ENCODE measurements at regions not wholly inside any gene's neighbourhood (a gene's known extent, or its start where the extent isn't known, plus 50 kb on each side); places are given as distances from the start of the nearest gene placed in this dataset.
"Not testable (repeated sequence)": the region's sequence is repeated elsewhere in the genome, so short reads cannot be mapped to it uniquely, and the experiment has no call there.

DNA sequence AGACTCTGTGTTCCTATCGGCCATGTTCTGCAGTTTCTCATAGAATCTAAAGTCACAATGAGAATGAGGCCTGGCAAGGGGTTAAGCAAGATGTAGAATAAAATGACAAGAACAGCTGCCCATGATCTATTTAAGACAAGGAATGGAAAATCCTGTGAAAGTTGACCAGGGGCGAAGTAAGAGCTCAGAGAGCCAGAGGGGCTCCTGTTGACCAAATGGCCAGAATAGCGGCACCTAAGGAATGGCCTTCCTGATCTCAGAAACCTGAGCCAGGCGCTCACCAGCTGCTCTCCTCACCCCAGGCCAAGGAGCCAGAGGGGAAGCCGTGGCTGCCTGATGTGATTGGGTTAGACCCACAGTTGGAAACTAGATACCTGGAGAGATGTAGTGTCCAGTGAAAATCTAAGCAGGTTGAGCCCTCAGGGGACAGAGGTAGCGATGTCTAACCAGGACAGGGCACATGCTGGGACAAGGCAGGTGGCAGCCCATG is 106.1 kb upstream of the NDN start:
- Histone ChIP-seq H3K4me3 (replicated peaks in 1 of 4; ENCODE audit: control extremely low read depth in 1 of 4, insufficient read depth in 1 of 4, low read depth in 3 of 4, low read length in 4 of 4) (no peak overlapping the region), H3K4me1 (ENCODE audit: control insufficient read depth, extremely low read depth, insufficient read depth, low read length) (no peaks in the 10 kb centered on the region), H3K4me2 (ENCODE audit: extremely low read depth, insufficient read depth, low read length) (no peak overlapping the region), H2AFZ (ENCODE audit: low read length) (no peak overlapping the region), H3K9me3 (ENCODE audit: control insufficient read depth, insufficient read depth, low read depth, low read length) (no peaks in the 10 kb centered on the region), H3K9ac (ENCODE audit: insufficient read depth, low read length) (no peak overlapping the region), H4K20me1 (ENCODE audit: control insufficient read depth, extremely low read depth, insufficient read depth, low read length) (no peaks in the 10 kb centered on the region), H3K27me3 (ENCODE audit: control insufficient read depth, insufficient read depth, low read length) (no peaks in the 10 kb centered on the region), H3K27ac (ENCODE audit: insufficient read depth, low read length) (no peak overlapping the region), H3K36me3 (ENCODE audit: control insufficient read depth, insufficient read depth, low read length) (no peaks in the 10 kb centered on the region), H3K79me2 (ENCODE audit: control insufficient read depth, insufficient read depth, low read length) (no peaks in the 10 kb centered on the region)
- no peak for DNase-seq (ENCODE audit: low read depth in 2 of 2)
- TF ChIP-seq, protein P1, sequence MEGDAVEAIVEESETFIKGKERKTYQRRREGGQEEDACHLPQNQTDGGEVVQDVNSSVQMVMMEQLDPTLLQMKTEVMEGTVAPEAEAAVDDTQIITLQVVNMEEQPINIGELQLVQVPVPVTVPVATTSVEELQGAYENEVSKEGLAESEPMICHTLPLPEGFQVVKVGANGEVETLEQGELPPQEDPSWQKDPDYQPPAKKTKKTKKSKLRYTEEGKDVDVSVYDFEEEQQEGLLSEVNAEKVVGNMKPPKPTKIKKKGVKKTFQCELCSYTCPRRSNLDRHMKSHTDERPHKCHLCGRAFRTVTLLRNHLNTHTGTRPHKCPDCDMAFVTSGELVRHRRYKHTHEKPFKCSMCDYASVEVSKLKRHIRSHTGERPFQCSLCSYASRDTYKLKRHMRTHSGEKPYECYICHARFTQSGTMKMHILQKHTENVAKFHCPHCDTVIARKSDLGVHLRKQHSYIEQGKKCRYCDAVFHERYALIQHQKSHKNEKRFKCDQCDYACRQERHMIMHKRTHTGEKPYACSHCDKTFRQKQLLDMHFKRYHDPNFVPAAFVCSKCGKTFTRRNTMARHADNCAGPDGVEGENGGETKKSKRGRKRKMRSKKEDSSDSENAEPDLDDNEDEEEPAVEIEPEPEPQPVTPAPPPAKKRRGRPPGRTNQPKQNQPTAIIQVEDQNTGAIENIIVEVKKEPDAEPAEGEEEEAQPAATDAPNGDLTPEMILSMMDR (conservative IDR thresholded peaks at IDR 0.05 in 1 of 2, IDR thresholded peaks at IDR 0.05 in 1 of 2; ENCODE audit: low read depth in 1 of 2, low read length in 2 of 2): no peak
- no peak for TF ChIP-seq EZH2 (IDR thresholded peaks at IDR 0.05; ENCODE audit: low read length, missing control alignments)

DNA sequence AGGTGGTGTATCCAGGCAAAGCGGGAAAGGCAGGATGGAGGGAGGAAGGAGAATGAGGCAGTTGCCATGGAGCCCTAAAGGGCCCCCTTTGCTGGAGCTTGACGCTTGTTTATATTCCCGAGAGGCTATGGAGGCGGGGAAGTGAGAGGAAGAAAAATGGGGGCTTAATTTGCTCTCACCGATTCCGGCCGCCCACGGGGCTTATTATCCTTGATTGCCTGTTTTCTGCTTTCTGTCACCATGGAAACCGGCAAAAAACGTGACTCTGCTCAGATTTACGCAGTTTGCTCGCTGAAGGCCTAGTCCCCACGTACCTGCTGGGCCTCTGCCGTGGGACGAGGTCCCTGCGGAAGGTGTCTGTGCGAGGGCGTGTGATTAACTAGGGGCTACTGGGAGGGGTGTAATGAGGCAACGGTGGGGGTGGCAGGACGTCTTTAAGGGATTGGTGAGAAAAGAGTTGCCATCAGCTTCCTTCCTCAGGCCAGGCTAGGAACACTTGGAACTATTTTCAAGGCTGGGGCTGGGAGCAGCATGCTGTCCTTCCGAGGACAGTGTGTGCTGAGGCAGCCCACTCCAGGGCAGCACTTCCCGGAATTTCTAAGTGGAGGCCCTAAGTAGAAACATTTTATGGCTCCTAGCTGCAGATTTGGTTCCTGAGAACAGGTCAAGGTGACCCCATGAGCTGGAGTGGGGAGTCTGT is 110.8 kb upstream of the NDN start:
- no peak overlapping the region for H3K4me2 ChIP-seq (ENCODE audit: extremely low read depth, insufficient read depth, low read length)
- H3K4me1 ChIP-seq (ENCODE audit: control insufficient read depth, extremely low read depth, insufficient read depth, low read length): no peaks in the 10 kb centered on the region
- no peaks in the 10 kb centered on the region for H4K20me1 ChIP-seq (ENCODE audit: control insufficient read depth, extremely low read depth, insufficient read depth, low read length)

GRCh38 chr15:23801881-23802280 is 114.8 kb upstream of the NDN start:
- Histone ChIP-seq H4K20me1 (ENCODE audit: control insufficient read depth, extremely low read depth, insufficient read depth, low read length) (no peaks in the 10 kb centered on the region), H3K79me2 (ENCODE audit: control insufficient read depth, insufficient read depth, low read length) (no peaks in the 10 kb centered on the region), H3K4me1 (ENCODE audit: control insufficient read depth, extremely low read depth, insufficient read depth, low read length) (no peaks in the 10 kb centered on the region), H3K4me3 (replicated peaks in 1 of 4; ENCODE audit: control extremely low read depth in 1 of 4, insufficient read depth in 1 of 4, low read depth in 3 of 4, low read length in 4 of 4) (no peak overlapping the region), H3K27ac (ENCODE audit: insufficient read depth, low read length) (no peak overlapping the region), H2AFZ (ENCODE audit: low read length) (no peak overlapping the region), H3K27me3 (ENCODE audit: control insufficient read depth, insufficient read depth, low read length) (no peaks in the 10 kb centered on the region), H3K4me2 (ENCODE audit: extremely low read depth, insufficient read depth, low read length) (no peak overlapping the region), H3K9ac (ENCODE audit: insufficient read depth, low read length) (no peak overlapping the region), H3K36me3 (ENCODE audit: control insufficient read depth, insufficient read depth, low read length) (no peaks in the 10 kb centered on the region), H3K9me3 (ENCODE audit: control insufficient read depth, insufficient read depth, low read depth, low read length) (no peaks in the 10 kb centered on the region)
- DNase-seq (ENCODE audit: low read depth in 2 of 2): no peak
- TF ChIP-seq EZH2 (IDR thresholded peaks at IDR 0.05; ENCODE audit: low read length, missing control alignments): no peak
- TF ChIP-seq, protein P1 (conservative IDR thresholded peaks at IDR 0.05 in 1 of 2, IDR thresholded peaks at IDR 0.05 in 1 of 2; ENCODE audit: low read depth in 1 of 2, low read length in 2 of 2): no peak

More for the DNA sequence above, 110.8 kb upstream of the NDN start:
- H3K9ac ChIP-seq (ENCODE audit: insufficient read depth, low read length): no peak overlapping the region
- TF ChIP-seq EZH2 (IDR thresholded peaks at IDR 0.05; ENCODE audit: low read length, missing control alignments): no peak
- TF ChIP-seq, protein P1 (conservative IDR thresholded peaks at IDR 0.05 in 1 of 2, IDR thresholded peaks at IDR 0.05 in 1 of 2; ENCODE audit: low read depth in 1 of 2, low read length in 2 of 2): no peak
- no peaks in the 10 kb centered on the region for H3K79me2 ChIP-seq (ENCODE audit: control insufficient read depth, insufficient read depth, low read length)
- DNase-seq (ENCODE audit: low read depth in 2 of 2): no peak
- no peak overlapping the region for H3K27ac ChIP-seq (ENCODE audit: insufficient read depth, low read length)
- H3K27me3 ChIP-seq (ENCODE audit: control insufficient read depth, insufficient read depth, low read length): no peaks in the 10 kb centered on the region
- no peaks in the 10 kb centered on the region for H3K36me3 ChIP-seq (ENCODE audit: control insufficient read depth, insufficient read depth, low read length)
- H2AFZ ChIP-seq (ENCODE audit: low read length): no peak overlapping the region
- H3K4me3 ChIP-seq (replicated peaks in 1 of 4; ENCODE audit: control extremely low read depth in 1 of 4, insufficient read depth in 1 of 4, low read depth in 3 of 4, low read length in 4 of 4): no peak overlapping the region
- H3K9me3 ChIP-seq (ENCODE audit: control insufficient read depth, insufficient read depth, low read depth, low read length): no peaks in the 10 kb centered on the region

GRCh38 chr15:23802896-23803435 is 115.9 kb upstream of the NDN start:
- not testable (repeated sequence) for DNase-seq (ENCODE audit: low read depth in 2 of 2); H3K27ac ChIP-seq (ENCODE audit: insufficient read depth, low read length); H3K9me3 ChIP-seq (ENCODE audit: control insufficient read depth, insufficient read depth, low read depth, low read length); H2AFZ ChIP-seq (ENCODE audit: low read length); H3K9ac ChIP-seq (ENCODE audit: insufficient read depth, low read length); H3K4me3 ChIP-seq (replicated peaks in 1 of 4; ENCODE audit: control extremely low read depth in 1 of 4, insufficient read depth in 1 of 4, low read depth in 3 of 4, low read length in 4 of 4); H3K36me3 ChIP-seq (ENCODE audit: control insufficient read depth, insufficient read depth, low read length); H3K27me3 ChIP-seq (ENCODE audit: control insufficient read depth, insufficient read depth, low read length); H4K20me1 ChIP-seq (ENCODE audit: control insufficient read depth, extremely low read depth, insufficient read depth, low read length); H3K4me2 ChIP-seq (ENCODE audit: extremely low read depth, insufficient read depth, low read length); H3K4me1 ChIP-seq (ENCODE audit: control insufficient read depth, extremely low read depth, insufficient read depth, low read length); H3K79me2 ChIP-seq (ENCODE audit: control insufficient read depth, insufficient read depth, low read length)

Data from fibroblast of lung (primary cell).